Activated CD4-positive, alpha-beta T cell treated with anti-CD3 and anti-CD28 coated beads, Interleukin-2, amount 10 ng/mL, durations not matched to agents 24 days and 14 days (primary cell): ENCODE measurements at regions not wholly inside any gene's neighbourhood (a gene's known extent, or its start where the extent isn't known, plus 50 kb on each side); places are given as distances from the start of the nearest gene placed in this dataset.

Source experiments
- DNase-seq: peaks from one replicate; pipeline ENCODE4 v3.0.0; 2022
- H3K27ac Mint-ChIP-seq: one replicate; pipeline ENCODE4 v1.8.0; 2022; ENCODE audit warnings: mild to moderate bottlenecking, mixed read lengths
- H3K27me3 Mint-ChIP-seq: one replicate; pipeline ENCODE4 v1.8.0; 2022; ENCODE audit warnings: mixed read lengths
- H3K36me3 Mint-ChIP-seq: one replicate; pipeline ENCODE4 v1.8.0; 2022; ENCODE audit warnings: low read depth, mild to moderate bottlenecking, mixed read lengths
- H3K4me1 Mint-ChIP-seq: one replicate; pipeline ENCODE4 v1.8.0; 2021; ENCODE audit warnings: mixed read lengths
- H3K4me3 Mint-ChIP-seq: one replicate; pipeline ENCODE4 v1.8.0; 2022; ENCODE audit warnings: mild to moderate bottlenecking, moderate library complexity, mixed read lengths
- H3K9me3 Mint-ChIP-seq: one replicate; pipeline ENCODE4 v1.8.0; 2021; ENCODE audit warnings: mixed read lengths
- intact Hi-C: fragments of 100-400 bp; cut with micrococcal nuclease; formaldehyde crosslinking; loops from one replicate; pipeline ENCODE4 v1.15.1; 2023

DNA sequence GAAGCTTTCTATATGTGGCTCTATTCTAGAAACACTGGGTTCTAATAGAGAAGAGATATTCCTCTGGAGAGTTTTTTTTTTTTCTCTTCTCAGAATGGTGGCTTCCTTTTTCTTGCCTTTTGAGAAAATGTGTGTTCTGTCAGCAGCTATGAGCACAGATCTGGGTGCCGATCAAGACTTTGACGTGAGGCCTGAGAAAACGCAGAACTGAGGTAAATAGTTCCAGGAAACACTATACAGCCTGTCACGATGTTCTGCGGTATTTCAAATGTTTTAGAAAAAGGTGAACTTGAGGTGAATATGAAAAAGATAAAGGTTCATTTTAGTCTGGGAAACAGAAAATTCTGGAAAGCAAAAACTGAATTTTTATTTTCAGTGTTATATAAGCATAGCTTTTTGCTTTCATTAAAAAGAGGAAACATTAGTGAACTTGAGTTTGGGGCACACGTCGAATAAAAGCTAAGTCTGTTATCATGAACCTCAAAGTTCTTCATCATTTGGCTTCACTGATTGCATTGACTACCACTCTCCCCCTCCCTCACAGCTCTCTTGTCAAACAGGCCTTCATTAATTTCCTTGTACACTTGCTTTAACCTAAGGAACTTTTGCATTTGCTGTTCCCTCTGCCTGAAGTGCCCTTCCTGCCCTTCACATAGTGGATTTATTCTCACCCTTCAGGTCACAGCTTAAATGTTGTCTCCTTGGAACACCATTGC is 265.1 kb downstream of the NFKBIZ start:
- intact Hi-C loops = loop anchor here (1.0 kb wide), 1 partner anchor 22 kb away; no protein-coding TSS in a partner anchor
- H3K36me3 Mint-ChIP-seq = peaks cover 15% of the 10 kb centered on the region

DNA sequence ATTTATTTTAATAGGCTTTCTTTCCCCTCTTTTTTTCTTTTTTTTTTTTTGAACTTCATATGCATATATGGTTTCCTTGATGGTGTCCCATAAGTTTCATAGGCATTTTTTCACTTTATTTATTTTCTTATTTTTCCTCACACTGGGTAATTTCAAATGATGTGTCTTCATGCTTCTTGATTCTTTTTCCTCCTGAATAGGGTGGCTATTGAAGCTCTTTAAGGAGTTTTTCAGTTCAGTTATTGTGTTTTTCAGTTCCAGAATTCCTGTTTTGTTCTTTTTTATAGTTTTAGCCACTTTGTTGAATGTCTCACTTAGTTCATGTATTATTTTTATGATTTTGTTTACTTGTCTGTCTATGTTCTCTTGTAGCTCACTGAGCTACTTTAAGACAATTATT is 273.2 kb downstream of the NFKBIZ start:
- H3K27ac Mint-ChIP-seq = no peak overlapping the region
- intact Hi-C loops = no loop called here
- no peak for DNase-seq
- peaks cover 3% of the 10 kb centered on the region for H3K4me1 Mint-ChIP-seq
- H3K27me3 Mint-ChIP-seq = no peaks in the 10 kb centered on the region
- H3K4me3 Mint-ChIP-seq = no peak overlapping the region
- peaks cover 21% of the 10 kb centered on the region for H3K36me3 Mint-ChIP-seq
- H3K9me3 Mint-ChIP-seq = peaks cover 26% of the 10 kb centered on the region

More for the DNA sequence above, 265.1 kb downstream of the NFKBIZ start:
- Mint-ChIP-seq H3K4me3 (peak overlapping the region; percentile 48), H3K27ac (peak overlapping the region; percentile 76), H3K9me3 (peaks cover 20% of the 10 kb centered on the region), H3K4me1 (peaks cover 34% of the 10 kb centered on the region), H3K27me3 (no peaks in the 10 kb centered on the region)
- peak; percentile 90 for DNase-seq

DNA sequence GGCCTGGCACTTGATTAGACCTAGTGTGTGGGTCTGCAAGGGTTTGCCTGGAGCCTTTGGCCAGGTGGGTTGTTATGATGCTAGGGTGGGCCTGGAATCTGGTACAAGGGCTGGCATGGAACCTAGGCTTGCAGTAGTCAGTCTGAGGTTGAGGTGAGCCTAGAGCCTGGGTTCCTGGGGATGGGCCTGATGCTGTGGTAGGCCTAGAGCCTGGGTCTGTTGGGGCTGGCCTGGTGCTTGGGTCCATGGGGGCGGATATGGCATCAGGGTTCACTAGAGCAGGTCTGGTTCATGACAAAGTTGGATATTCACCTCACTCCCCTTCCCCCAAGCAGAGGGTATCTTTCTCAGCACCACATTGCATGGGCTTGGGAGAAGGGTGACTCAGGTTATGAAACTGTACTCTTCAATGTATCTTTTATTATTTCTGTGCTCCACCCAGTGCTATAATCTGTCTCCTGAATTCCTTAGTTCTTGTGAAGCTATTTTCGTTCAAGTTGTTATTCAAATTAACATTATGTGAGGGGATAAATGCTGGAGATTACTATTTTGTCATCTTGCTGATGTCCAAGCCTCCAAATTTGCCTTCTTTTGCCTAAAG is 274.4 kb downstream of the NFKBIZ start:
- Mint-ChIP-seq H3K27me3 (no peaks in the 10 kb centered on the region), H3K4me1 (peaks cover 3% of the 10 kb centered on the region), H3K36me3 (peaks cover 22% of the 10 kb centered on the region), H3K4me3 (no peak overlapping the region), H3K27ac (no peak overlapping the region), H3K9me3 (peaks cover 26% of the 10 kb centered on the region)
- intact Hi-C loops = no loop called here
- no peak for DNase-seq

DNA sequence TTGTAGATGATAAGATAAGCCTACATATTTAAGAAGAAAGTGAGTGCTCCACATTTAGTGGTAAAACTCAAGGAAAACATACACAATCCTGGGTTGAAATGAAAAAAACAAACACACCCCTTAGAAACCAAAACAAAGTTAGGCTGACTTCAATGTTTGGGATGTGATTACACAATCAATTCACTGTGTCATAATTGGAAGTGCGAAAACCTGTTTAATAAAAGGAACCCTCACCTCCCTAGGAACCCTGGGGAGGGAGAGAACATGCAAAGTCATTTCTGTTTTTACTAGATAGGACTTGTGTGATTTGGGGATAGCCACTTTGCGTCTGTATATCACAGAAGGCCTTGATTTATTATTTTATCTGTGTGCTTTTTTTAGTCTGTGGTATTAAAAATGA is 275.0 kb downstream of the NFKBIZ start:
- Mint-ChIP-seq H3K36me3 (peaks cover 21% of the 10 kb centered on the region), H3K4me1 (peaks cover 2% of the 10 kb centered on the region), H3K27ac (no peak overlapping the region), H3K4me3 (no peak overlapping the region), H3K9me3 (peaks cover 21% of the 10 kb centered on the region), H3K27me3 (no peaks in the 10 kb centered on the region)
- intact Hi-C loops = no loop called here
- DNase-seq = no peak

DNA sequence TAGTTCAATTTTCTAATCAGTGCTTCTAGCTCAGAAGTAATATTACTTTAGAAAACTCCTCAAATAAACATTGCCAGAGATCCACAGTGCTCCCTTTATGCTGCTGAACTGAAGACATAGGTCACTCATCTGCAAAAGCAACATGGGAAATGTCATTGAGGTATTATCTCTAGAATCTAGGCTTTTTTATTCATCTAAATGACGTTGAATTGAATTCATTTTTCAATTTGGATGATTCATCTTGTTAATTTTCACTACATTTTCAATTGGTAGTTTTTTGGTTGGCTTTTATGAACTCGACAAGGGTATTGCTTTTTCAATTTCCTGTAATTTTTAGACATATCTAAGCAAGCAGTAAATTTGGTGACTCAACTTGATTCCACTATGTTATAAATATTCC is 275.4 kb downstream of the NFKBIZ start:
- peaks cover 18% of the 10 kb centered on the region for H3K9me3 Mint-ChIP-seq
- DNase-seq = no peak
- H3K36me3 Mint-ChIP-seq = peaks cover 21% of the 10 kb centered on the region
- H3K4me1 Mint-ChIP-seq = peaks cover 3% of the 10 kb centered on the region
- no peak overlapping the region for H3K4me3 Mint-ChIP-seq
- H3K27me3 Mint-ChIP-seq = no peaks in the 10 kb centered on the region
- intact Hi-C loops = no loop called here
- H3K27ac Mint-ChIP-seq = no peak overlapping the region

DNA sequence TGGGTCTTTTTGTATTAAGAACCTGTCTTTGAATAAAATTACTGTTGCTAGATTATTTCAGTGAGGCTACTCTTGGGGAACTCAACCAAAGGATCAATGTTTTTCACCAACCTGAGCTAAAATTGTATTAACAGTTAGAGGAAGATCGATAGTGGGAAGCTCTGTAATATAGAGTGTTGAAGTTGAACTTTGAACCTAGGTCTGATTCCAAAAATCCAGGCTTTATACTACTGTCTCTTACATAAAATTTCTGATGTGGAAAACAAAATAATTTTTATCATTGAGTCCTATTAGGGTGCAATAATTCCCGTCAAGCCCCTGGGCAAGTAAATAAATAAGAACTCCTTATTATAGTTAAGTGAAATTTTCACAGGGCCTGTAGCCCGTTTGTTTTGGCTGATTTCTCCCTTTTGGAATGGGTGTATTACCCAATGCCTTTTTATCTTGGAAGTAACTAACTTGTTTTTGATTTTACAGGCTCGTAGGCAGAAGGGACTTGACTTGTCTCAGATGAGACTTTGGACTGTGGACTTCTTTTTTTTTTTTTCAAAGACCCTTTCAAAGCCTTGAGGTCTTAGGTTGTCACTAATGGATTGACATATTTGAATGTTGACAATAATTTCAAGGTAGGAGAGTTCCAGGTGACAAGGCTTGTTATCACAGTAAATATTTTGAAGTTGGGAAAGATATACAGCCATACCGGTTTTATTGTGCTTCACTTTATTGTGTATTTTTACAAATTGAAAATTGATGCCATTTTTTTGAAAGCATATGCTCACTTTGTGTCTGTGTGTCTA is 276.1 kb downstream of the NFKBIZ start:
- Mint-ChIP-seq H3K36me3 (peaks cover 19% of the 10 kb centered on the region), H3K4me3 (no peak overlapping the region), H3K27ac (no peak overlapping the region), H3K4me1 (peaks cover 10% of the 10 kb centered on the region), H3K27me3 (no peaks in the 10 kb centered on the region), H3K9me3 (peaks cover 18% of the 10 kb centered on the region)
- DNase-seq = no peak
- intact Hi-C loops = no loop called here

DNA sequence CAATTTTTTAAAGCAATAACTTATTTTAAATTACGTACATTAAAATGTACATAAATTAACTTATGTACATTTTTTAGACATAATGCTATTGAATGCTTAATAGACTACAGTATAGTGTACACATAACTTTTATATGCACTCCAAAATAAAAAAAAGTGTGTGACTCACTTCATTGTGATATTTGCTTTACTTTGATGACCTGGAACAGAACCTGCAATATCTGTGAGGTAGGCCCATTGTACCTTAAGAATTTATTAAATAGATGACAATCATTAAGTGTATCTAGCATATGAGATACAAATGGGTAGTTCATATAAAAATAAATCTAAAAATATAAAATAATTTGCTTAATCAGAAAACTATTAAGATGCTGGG is 276.7 kb downstream of the NFKBIZ start:
- no peak for DNase-seq
- Mint-ChIP-seq H3K27ac (no peak overlapping the region), H3K9me3 (peaks cover 18% of the 10 kb centered on the region), H3K4me3 (no peak overlapping the region), H3K27me3 (no peaks in the 10 kb centered on the region), H3K4me1 (peaks cover 16% of the 10 kb centered on the region), H3K36me3 (peaks cover 19% of the 10 kb centered on the region)
- intact Hi-C loops = no loop called here

DNA sequence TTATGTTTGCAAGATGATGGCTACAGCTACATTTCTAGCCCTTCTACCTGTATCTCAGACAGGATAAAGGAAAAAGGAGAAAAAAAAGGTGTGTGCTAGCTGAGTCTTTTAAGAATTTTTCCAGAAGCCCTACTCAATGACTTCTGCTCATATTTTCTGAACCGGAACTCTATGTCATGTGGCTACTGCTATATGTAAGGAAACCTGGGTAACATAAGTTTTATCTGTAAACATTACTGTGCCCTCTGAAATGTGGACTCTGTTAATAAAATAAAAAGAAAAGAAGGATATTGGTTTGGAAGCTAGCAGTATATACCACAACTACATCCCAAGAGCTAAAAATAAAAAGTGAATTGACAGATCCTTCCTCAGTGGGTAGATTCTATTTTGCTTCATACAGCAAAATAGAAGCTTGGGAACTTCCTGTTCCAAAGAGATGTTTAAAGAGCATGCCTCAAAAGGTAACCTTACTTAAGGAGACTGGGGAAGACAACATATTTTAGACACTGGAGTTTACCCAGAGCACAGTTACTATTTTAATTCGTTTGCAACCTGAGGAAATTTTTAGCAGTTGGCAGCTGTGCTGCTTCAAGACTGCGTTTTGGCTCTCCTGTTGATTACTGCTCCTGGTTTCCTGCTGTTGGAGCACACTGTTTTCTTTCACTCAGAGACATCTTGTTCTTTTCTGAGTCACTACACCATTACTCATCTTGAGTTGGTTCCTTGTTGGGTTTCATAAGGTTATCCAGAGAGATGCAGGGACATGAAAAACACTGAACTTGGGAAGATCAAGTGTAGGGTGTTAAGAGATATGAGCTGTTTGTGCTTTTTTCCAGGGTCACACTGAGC is 280.7 kb downstream of the NFKBIZ start:
- peak; percentile 57 for DNase-seq
- H3K9me3 Mint-ChIP-seq = peaks cover 4% of the 10 kb centered on the region
- no peak overlapping the region for H3K27ac Mint-ChIP-seq
- peaks cover 18% of the 10 kb centered on the region for H3K4me1 Mint-ChIP-seq
- intact Hi-C loops = loop anchor here (10.0 kb wide), 1 partner anchor 95 kb away; no protein-coding TSS in a partner anchor
- H3K36me3 Mint-ChIP-seq = peaks cover 5% of the 10 kb centered on the region
- H3K4me3 Mint-ChIP-seq = no peak overlapping the region
- H3K27me3 Mint-ChIP-seq = no peaks in the 10 kb centered on the region

DNA sequence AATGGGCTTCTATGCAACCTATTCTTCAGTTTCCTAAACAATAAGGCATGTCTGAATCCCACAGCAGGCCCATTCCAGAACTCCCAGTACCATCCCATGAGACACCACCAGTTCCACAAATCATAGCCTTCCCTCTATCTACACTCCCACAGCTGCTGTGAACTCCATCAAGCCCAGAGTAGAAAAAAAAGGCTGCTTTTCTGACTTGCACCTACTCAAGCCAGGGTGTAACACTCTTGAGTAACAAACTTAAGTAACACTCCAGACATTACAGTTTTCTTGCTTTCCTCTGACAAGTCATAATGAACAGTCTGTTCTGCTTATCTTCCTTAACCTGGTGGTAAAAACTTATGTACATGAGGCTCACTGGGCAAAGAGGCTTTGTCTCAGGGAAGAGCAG is 283.1 kb downstream of the NFKBIZ start:
- Mint-ChIP-seq H3K9me3 (peaks cover 4% of the 10 kb centered on the region), H3K4me1 (peaks cover 24% of the 10 kb centered on the region), H3K36me3 (peaks cover 4% of the 10 kb centered on the region), H3K4me3 (no peak overlapping the region), H3K27me3 (peaks cover 3% of the 10 kb centered on the region), H3K27ac (no peak overlapping the region)
- intact Hi-C loops = loop anchor here (10.0 kb wide), 1 partner anchor 92 kb away; no protein-coding TSS in a partner anchor
- no peak for DNase-seq

DNA sequence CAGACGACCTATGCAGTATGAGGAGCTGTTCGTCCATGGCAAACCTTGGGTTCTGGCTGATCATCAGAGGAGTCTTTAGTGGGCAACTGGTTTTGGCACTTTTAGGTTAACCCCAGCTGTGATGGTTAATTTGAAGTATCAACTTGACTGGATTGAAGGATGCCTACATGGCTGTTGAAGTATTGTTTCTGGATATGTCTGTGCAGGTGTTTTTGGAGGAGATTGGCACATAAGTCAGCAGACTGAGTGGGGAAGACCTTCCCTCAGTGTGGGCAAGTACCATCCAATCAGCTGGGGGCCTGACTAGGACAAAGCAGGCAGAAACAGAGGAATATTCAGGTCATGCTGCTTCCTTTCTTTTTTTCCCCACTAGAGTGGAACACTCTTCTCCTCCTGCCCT is 284.1 kb downstream of the NFKBIZ start:
- Mint-ChIP-seq H3K4me3 (no peak overlapping the region), H3K9me3 (peaks cover 4% of the 10 kb centered on the region), H3K27ac (no peak overlapping the region), H3K27me3 (peaks cover 3% of the 10 kb centered on the region), H3K4me1 (peaks cover 24% of the 10 kb centered on the region), H3K36me3 (peaks cover 2% of the 10 kb centered on the region)
- intact Hi-C loops = loop anchor here (10.0 kb wide), 1 partner anchor 91 kb away; no protein-coding TSS in a partner anchor
- DNase-seq = no peak

DNA sequence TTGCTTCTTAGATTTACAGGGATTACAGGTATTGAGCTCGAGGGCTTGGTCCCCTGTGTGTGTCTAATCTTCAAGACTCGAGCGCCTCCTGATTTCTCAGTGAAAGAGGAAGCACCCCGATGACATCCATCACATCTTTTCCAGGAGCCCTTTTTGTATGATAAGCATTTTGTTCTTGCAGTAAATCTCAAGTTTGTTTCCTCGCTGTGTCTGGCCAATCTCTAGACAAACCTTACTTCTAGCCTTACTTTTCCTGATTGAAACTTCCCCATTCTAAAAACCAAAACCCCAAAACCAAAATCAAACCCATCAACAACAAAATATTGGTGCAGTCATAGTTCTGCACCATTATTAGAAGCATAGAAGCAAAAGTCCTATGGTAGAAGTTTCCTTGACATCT is 286.0 kb downstream of the NFKBIZ start:
- Mint-ChIP-seq H3K9me3 (peaks cover 4% of the 10 kb centered on the region), H3K36me3 (no peaks in the 10 kb centered on the region), H3K27ac (no peak overlapping the region)

DNA sequence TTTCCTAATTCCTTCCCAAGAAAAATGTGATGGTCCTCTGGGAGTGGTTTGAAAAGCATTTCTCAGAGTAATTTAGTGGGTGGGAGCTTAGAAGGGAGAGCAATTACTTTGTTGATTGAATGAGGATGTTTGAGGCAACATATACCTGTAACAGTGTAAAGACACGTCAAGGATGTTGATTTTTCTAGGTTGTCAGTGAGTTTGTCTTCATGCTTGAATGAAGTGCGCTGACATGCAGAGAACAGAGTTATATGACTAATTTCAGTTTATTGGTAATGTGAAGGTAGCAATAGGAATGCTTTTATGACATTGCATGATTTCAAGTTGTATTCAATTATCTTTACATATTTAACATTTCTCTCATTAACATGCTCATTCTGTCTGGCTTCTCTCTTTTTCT is 286.9 kb downstream of the NFKBIZ start:
- peaks cover 8% of the 10 kb centered on the region for H3K4me1 Mint-ChIP-seq
- no peak for DNase-seq
- H3K27me3 Mint-ChIP-seq = peaks cover 10% of the 10 kb centered on the region
- H3K9me3 Mint-ChIP-seq = peaks cover 4% of the 10 kb centered on the region
- H3K27ac Mint-ChIP-seq = no peak overlapping the region
- H3K36me3 Mint-ChIP-seq = no peaks in the 10 kb centered on the region
- intact Hi-C loops = loop anchor here (10.0 kb wide), 1 partner anchor 89 kb away; no protein-coding TSS in a partner anchor
- H3K4me3 Mint-ChIP-seq = no peak overlapping the region

More for the DNA sequence above, 286.0 kb downstream of the NFKBIZ start:
- H3K27me3 Mint-ChIP-seq = peaks cover 5% of the 10 kb centered on the region
- peaks cover 15% of the 10 kb centered on the region for H3K4me1 Mint-ChIP-seq
- DNase-seq = no peak
- no peak overlapping the region for H3K4me3 Mint-ChIP-seq
- intact Hi-C loops = loop anchor here (10.0 kb wide), 1 partner anchor 89 kb away; no protein-coding TSS in a partner anchor

DNA sequence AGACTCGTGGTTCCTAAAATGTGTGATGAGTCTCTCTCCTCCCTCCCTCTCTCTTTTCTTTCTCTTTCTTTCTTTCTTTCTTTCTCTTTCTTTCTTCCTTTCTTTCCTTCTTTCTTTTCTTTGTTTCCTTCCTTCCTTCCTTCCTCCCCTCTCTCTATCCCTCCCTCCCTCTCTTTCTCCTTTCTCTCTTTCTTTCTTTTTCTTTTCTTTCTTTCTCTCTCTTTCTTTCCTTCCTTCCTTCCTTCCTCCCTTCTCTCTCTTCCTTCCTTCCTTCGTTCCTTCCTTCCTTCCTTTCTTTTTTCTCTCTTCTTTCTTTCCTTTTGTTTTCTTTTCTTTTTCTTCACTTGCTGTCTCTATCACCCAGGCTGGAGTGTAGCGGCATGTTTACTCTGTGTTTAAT is 290.8 kb downstream of the NFKBIZ start:
- Mint-ChIP-seq H3K27me3 (peaks cover 16% of the 10 kb centered on the region), H3K9me3 (peaks cover 4% of the 10 kb centered on the region), H3K4me1 (peaks cover 5% of the 10 kb centered on the region), H3K4me3 (no peak overlapping the region), H3K36me3 (no peaks in the 10 kb centered on the region), H3K27ac (no peak overlapping the region)
- intact Hi-C loops = no loop called here
- DNase-seq = no peak
